LNCAP (cell line): ENCODE measurements at regions not wholly inside any gene's neighbourhood (a gene's known extent, or its start where the extent isn't known, plus 50 kb on each side); places are given as distances from the start of the nearest gene placed in this dataset.

Source experiments
- TF ChIP-seq, protein P1 (sequence below): fragments of 450-650 bp; IDR thresholded peaks from 2 replicates; pipeline ENCODE4 v1.5.1; 2017; ENCODE audit warnings: mild to moderate bottlenecking

DNA sequence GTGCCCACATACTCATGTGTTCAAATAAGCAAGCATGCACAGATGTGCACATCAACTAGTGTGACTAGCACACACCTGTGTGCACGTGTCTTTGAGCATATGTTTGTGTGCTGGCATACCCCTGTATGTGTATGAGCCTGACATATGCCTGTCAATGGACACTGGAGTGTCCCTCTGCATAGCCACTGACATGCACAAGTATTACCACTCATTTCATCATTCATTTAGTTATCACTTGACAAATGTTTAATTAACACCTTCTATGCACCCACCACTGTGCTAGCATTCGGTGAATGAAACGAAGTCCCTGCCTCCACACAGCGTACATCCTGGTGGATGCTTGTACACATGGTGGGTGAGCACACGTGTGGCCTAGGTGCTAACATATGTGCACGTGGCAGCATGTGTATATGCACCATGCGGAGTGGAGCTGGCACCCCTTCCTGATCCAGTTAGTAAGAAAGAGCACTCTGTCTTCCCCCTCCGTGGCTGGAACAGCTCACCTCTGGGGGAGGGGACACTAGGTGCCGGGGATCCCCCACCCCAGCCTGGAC lies 112.0 kb downstream of the CHST1 start:
- TF ChIP-seq, protein P1, sequence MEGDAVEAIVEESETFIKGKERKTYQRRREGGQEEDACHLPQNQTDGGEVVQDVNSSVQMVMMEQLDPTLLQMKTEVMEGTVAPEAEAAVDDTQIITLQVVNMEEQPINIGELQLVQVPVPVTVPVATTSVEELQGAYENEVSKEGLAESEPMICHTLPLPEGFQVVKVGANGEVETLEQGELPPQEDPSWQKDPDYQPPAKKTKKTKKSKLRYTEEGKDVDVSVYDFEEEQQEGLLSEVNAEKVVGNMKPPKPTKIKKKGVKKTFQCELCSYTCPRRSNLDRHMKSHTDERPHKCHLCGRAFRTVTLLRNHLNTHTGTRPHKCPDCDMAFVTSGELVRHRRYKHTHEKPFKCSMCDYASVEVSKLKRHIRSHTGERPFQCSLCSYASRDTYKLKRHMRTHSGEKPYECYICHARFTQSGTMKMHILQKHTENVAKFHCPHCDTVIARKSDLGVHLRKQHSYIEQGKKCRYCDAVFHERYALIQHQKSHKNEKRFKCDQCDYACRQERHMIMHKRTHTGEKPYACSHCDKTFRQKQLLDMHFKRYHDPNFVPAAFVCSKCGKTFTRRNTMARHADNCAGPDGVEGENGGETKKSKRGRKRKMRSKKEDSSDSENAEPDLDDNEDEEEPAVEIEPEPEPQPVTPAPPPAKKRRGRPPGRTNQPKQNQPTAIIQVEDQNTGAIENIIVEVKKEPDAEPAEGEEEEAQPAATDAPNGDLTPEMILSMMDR: no peak

DNA sequence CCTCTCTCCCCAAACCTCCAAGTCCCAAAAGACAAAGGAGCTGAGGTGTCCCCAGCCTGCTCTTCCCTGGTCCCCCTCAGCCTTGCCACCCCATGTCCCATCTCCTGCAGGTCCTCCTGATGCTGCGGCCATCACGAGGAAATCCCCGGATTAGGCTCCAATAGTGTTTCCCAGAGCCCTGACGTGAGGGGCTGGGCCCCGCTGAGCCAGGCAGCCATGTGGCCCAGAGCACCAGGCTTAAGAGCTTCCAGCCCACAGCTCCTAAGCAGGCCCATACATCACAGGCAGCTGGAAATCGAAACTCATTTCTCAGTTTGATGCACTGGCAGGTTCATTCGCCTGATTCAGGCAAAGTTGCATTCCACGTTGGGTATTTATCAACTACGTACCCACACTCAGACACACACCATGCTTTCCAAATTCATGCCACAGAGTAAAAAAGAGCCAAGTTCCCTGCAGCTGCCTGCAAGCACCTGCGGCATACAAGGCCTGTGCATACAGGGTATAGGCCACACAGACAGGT lies 114.2 kb downstream of the CHST1 start:
- TF ChIP-seq, protein P1: no peak

DNA sequence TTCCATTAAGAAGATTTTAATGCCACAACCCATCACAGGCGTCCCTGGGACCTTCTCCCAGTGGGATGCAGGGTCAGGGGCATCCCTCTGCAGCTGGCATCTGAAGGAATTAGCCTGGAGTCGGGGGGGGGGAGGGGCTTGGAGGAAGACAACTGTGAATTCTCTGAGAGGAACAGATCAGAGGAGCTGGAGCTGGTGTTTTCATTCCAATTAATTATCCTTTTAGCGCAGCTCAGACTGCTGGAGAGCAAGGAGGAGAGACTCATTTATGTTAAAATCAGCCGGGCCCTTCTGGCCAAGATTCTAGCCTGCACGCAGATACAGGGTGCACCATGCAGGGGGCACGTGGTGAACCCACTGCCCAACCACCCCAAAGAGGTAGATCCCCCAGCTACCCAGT lies 116.2 kb downstream of the CHST1 start:
- TF ChIP-seq, protein P1: no peak

DNA sequence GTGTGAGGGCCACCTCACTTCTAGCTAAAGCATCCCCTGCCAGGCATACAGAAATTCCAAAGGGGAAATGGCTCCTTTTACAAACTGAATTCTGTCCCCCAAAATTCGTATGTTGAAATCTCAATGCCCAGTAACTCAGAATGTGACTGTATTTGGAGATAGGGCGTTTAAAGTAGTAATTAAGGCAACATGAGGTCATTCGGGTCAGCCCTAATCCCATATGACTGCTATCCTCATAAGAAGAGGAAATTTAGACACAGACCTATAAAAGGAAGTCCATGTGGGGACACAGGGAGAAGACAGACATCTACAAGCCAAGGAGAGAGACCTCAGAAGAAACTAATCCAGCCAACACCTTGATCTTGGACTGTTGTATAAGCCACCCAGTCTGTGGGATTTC lies 119.1 kb downstream of the CHST1 start:
- TF ChIP-seq, protein P1: no peak

DNA sequence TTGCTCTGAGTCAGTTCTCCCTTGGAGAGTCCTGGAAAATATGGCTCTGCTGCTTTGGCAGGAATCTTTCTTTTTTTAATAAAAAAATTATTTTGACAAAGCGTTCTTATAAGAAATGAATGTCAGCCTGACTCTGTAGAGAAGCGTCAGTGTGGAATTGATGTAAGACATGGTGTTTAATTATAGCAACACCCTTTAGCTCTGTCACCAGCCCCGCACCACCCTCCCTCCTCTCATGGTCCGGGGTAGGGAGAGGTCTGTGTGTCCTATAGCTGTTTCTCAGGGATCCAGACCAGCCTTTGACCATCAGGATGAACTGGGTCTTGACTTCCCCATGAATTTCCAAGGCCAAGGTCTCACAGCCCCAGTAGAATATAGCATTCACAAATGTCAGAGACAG lies 120.6 kb downstream of the CHST1 start:
- TF ChIP-seq, protein P1: no peak

DNA sequence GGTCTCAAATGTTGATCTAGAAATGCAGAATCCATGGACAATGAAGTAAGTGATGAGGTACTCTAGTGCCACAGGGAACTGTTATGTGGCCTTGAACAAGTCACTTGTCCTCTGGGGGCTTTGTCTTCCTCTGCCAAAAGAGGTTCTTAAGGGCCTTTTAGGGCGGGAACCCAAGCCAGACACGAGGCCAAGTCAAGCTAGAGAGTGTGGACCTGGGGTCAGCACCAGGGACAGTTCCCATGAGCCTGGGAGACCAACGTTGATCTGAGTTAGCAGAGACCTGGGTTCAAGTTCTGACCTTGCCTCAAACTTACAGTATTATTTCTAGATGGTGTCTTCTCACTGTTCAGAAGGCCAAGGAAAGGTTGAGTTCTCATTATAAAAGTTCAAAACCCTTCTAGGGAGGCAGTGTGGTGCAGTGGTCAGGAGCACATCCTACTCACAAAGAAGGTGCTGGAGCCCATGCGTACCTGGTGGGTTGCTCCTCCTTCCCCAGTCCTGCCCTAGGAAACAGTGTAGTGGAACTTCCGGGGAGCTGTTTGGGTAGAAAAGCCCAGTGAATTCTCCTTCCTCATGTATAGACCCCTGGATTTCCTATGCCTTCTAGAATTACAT lies 121.5 kb downstream of the CHST1 start:
- TF ChIP-seq, protein P1: no peak

DNA sequence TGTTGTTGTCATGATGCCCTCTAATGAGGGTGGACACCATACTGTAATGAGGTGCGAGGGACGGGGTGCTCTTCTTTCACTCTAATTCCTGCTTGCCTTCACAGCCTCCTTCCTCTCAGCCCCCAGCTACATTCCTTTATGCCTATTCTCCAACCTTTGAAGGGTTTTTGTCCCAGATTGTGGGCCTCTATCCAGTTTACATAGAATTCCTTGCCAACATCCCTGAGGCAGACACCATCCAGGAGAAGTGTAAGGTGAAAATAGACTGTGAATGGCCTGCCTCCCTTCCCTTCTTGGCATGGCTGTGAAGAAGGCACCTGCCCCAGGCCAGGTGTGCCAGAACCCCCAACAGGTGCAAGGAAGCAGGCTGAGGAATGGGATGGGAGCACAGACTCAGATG lies 122.3 kb downstream of the CHST1 start:
- TF ChIP-seq, protein P1: no peak
